ENCODE measurements at regions not wholly inside any gene's neighbourhood (a gene's known extent, or its start where the extent isn't known, plus 50 kb on each side); places are given as distances from the start of the nearest gene placed in this dataset.
"Not testable (repeated sequence)": the region's sequence is repeated elsewhere in the genome, so short reads cannot be mapped to it uniquely, and the experiment has no call there.

GRCh38 chr4:38442073-38442788, 221.8 kb upstream of the KLF3 start:
- no peak for DNase-seq

DNA sequence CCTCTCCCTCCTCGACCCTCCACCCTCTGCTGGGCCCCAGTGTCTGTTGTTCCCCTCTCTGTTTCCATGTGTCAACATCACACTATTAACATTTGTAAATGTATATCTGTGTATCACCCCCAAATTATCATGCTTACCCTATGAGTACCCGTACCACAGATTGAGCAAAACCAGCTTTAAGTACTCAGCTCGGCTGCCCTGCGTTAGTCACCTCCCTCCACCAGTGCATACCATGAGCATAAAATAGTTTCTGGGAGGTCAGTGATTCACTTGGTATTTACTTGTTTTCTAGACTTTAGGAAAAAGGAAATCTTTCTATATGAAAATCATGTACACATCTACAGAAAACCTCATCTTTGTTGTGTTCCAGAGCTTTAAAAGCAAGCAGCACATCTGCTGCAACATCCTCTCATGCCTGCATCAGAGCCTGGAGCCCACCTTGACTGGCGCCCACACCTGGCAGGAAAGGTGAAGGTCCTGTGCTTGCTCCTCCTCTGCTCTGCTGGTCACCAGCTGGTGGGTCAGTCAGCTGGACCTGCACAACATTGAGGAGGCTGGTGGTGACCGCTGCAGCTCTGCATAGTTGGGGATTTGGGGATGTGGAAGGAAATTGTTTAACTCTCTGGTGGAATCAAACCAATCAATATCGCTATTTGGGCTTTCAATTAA, 214.4 kb upstream of the KLF3 start:
- DNase-seq: no peak

- no peak for DNase-seq
Observed at GRCh38 chr4:38452009-38452408, 212.0 kb upstream of the KLF3 start.

GRCh38 chr4:38452542-38452941, 211.5 kb upstream of the KLF3 start:
- DNase-seq: no peak

- no peak for DNase-seq
Observed at GRCh38 chr4:38453253-38453881, 210.6 kb upstream of the KLF3 start.

DNA sequence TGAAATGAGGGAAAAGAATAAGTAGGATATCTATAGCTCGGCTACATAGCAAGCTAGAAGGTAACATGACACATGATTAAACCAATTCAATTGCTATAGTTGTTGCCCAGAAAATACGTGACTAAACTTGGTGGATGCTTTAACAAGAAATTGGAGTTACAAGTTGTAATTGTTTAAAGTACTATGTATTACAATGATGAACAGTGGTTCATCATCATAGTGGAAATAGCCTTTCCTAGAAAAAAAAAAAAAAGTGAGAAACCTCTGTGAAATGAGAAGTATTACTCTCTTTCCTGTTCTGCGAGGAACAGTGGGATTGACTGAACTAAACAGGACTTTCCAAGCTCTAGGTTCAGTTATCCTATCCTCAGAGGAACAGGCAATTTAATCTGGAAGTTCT, 209.7 kb upstream of the KLF3 start:
- no peak for DNase-seq

- DNase-seq: no peak
Observed at GRCh38 chr4:38455092-38455862, 208.7 kb upstream of the KLF3 start.

GRCh38 chr4:38456096-38456495, 207.9 kb upstream of the KLF3 start:
- DNase-seq: no peak

DNA sequence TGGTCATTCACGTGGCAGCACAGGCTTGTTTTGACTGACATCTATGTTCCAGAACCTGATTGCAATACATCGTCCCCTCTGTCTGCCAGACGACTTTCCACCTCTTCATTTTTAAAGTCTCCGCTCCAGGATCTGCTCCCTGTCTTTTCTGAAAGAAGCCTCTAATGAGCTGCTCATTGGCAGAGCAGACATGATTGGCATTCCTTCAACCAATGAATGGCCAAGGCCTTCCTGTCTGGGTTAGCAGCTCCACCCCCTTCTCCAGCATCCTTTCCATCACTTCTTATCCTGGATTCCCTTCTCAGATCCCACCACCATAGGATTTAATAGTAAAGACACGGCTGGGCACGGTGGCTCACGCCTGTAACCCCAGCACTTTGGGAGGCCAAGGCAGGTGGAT, 202.7 kb upstream of the KLF3 start:
- no peak for DNase-seq

DNA sequence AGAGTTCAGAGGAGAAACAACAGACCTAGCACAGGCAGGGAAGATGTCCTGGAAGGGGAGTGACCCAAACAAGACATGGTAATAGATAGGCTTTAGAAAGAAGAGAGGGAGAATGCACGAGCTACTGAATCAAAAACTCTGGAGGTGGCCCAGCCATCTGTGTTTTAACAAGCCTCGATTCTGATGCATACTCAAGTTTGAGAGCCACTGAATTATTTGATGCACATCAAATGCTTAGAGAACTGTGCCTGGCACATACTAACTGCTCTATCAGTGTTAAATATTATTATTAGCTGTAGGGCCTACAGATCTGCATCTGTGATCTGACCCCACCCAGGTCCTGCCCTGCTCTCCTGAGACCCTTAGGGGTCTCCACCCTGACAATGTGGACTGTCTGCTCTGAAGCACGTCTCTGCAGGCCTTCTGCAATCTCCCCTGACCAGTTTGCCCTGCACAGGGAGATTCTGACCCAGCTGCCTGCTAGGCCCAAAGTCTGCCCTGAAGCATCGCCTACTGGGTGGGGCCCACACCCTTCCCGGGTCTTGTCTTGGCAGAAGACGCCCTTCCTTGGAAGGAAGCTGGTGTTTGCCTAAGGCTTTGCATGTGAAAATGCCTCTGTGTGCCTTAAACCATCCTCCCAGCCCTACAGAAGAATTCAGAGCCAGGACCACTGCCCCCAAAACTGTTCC, 201.5 kb upstream of the KLF3 start:
- DNase-seq: no peak

DNA sequence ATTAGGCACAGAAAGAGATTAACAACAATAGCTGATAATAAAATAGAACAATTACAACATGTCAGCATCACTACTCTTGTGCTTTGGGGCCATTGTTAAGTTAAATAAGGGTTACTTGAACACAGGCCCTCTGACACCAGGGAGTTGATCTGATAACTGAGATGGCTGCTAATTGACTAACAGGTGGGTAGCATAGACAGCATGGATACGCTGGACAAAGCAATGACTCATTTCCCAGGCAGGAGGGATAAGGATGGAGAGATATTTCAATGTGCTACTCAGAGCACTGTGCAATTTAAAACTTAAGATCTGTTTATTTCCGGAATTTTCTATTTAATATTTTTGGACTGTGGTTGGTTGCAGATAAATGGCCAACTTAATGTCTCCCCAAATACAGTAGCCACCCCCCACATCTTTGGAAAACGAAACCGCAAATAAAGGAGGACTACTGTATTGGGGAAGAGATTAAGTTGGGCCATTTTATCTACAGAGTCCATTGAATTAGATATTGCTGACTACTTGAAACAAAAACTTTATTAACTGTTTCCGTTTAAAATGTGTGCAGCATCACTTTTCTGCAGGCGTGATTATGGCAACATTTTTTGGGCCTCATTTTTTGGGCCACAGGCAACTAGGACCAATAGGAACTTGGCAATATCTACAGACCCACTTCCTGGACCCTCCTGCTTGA, 200.6 kb upstream of the KLF3 start:
- DNase-seq: no peak

GRCh38 chr4:38464328-38464727, 199.7 kb upstream of the KLF3 start:
- no peak for DNase-seq

GRCh38 chr4:38466401-38466800, 197.6 kb upstream of the KLF3 start:
- no peak for DNase-seq

- no peak for DNase-seq
Observed at GRCh38 chr4:38467296-38467695, 196.7 kb upstream of the KLF3 start.

- no peak for DNase-seq
Observed at GRCh38 chr4:38468339-38468866, 195.6 kb upstream of the KLF3 start.

DNA sequence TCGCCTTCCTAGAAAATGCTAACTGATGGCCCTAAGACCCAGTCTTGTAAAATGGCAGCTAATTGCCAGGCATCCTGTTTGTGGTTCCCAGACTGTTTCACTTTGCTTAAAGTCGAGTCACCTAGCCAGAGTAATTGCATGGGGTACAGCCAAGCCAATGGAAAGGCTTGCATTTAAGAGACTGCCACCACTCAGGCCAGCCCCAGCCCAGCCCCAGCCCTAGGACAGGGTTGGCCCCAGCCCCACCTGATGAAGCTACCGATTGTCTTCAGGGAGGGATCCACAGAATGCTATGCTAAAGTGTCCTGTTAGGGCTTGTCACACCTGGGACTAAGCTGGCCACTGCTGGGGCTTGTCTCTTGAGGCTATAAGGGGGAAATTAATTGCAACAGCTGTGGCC, 194.6 kb upstream of the KLF3 start:
- no peak for DNase-seq

- DNase-seq: no peak
Observed at GRCh38 chr4:38470735-38471262, 193.2 kb upstream of the KLF3 start.

DNA sequence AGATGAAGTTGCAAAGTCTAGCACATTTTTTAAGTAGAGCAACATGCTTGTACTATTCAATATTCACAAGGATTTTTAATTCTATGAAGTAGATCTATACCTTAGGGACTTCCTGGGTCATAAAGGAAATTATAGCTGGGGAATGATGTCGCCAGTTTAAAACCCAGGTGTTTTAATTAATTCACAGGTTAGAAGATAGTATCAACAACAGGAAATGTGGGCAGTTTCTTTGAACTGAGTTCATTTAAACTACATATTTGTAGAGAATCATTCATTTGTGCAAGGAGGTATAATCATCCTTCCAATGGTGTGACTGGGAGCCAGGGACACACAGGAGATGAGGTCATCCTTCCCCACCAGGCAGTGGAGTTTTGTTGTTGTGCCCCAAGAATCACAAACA, 181.3 kb upstream of the KLF3 start:
- no peak for DNase-seq

- DNase-seq: not testable (repeated sequence)
Observed at GRCh38 chr4:38483628-38484027, 180.4 kb upstream of the KLF3 start.

- no peak for DNase-seq
Observed at GRCh38 chr4:38489011-38489861, 174.8 kb upstream of the KLF3 start.
